Epithelial cell of esophagus (primary cell): ENCODE measurements at regions not wholly inside any gene's neighbourhood (a gene's known extent, or its start where the extent isn't known, plus 50 kb on each side); places are given as distances from the start of the nearest gene placed in this dataset.

Experiments used
- DNase-seq: peaks from one replicate; pipeline ENCODE4 v3.0.0; 2010; ENCODE audit warnings: low read depth
- H3K4me3 ChIP-seq: 2 replicates; pipeline ENCODE4 v1.5.1; 2011; ENCODE audit warnings: mild to moderate bottlenecking, low read length, control low read depth
- CTCF ChIP-seq: IDR thresholded peaks from 2 replicates; pipeline ENCODE4 v1.5.1; 2011; ENCODE audit warnings: low read depth, mild to moderate bottlenecking, low read length, control low read depth, inconsistent platforms; ENCODE audit not compliant: insufficient read depth; ENCODE audit errors: missing control alignments

- DNase-seq: no peak
- H3K4me3 ChIP-seq: no peak overlapping the region
- TF ChIP-seq CTCF: no peak
Observed at GRCh38 chr16:74073456-74073855, 223.2 kb upstream of the PSMD7 start.

DNA sequence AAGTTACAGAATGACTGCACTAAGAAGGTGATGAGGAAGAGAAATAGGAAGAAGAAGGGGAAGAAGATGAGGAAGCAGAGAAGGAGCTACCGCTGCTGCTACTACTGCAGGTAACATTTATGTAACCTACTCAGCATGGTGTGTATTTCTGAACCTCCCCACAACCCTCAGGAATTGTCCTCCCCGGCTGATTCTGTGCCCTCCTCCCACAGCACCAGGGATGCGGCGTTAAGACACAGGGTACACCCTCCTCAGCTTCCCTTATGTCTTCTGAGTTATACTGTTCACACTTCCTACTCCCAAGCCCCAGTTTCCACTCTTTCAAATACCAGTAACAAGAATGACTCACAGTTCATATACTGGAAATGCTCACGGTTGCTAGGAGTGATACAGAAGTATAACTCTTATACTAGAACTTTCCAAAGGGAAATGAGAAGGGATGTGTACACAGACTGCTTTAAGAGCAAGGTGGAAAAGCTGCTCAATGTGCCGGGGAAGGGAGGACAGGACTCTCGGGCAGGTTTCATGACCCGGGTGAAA, 224.5 kb upstream of the PSMD7 start:
- no peak for TF ChIP-seq CTCF
- H3K4me3 ChIP-seq: no peak overlapping the region
- DNase-seq: peak; percentile 1

- H3K4me3 ChIP-seq: no peak overlapping the region
- no peak for TF ChIP-seq CTCF
- no peak for DNase-seq
Observed at GRCh38 chr16:74070237-74070636, 226.4 kb upstream of the PSMD7 start.

DNA sequence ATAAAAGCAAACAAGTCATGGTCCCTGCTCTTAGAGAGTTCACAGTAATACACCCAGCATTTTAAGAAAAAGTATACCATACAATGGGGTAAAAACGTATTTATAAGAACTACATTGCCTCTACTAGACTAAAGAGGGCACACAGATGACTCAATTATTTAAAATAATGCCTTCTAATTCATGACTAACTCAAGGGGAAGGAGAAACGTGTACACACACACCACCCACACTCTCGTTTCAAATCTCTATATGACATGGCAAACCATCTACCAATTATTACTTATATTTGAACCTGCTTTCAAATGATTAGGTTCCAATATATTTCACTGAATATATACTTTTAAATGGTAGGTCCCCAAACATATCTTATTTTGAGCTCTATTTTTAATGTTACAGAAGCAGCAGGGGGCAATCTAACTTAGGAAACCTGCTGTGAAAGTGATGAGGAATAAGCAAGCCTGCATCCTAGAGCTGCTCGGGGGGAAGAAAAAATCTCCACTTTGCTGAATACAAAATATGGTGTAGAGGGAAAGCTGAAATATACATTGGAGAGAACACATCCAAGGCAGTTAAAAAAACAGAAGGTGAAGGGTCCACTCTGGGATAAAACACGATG, 232.4 kb upstream of the PSMD7 start:
- DNase-seq: no peak
- H3K4me3 ChIP-seq: no peak overlapping the region
- TF ChIP-seq CTCF: no peak

DNA sequence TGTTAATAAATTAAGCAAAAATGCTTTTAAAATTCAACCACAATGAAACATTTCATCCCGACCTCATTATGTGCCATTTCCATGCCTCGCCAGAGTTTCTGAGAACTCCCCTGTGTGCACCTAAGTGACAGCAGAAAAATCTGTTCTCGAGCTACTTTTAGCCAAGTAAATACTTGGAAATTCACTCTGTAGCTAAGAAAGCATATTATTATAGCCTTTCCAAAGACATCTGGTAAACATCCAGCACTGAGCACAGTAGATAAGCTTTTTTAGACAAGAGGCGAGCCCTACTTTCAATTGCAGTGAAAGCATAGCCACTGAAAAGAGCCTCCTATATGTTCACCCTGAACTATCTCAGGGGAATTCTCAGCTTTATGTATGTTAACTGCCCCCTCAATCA, 242.8 kb upstream of the PSMD7 start:
- no peak overlapping the region for H3K4me3 ChIP-seq
- no peak for DNase-seq
- TF ChIP-seq CTCF: no peak

- no peak for DNase-seq
- H3K4me3 ChIP-seq: no peak overlapping the region
- no peak for TF ChIP-seq CTCF
Observed at GRCh38 chr16:74053312-74053711, 243.3 kb upstream of the PSMD7 start.

GRCh38 chr16:74052016-74052415, 244.6 kb upstream of the PSMD7 start:
- no peak for TF ChIP-seq CTCF
- DNase-seq: peak; percentile 24
- no peak overlapping the region for H3K4me3 ChIP-seq
